ENCODE measurements at regions not wholly inside any gene's neighbourhood (a gene's known extent, or its start where the extent isn't known, plus 50 kb on each side); places are given as distances from the start of the nearest gene placed in this dataset.

GRCh38 chr6:85124472-85125354 lies 325.2 kb upstream of the NT5E start:
- TF ChIP-seq, protein P1, sequence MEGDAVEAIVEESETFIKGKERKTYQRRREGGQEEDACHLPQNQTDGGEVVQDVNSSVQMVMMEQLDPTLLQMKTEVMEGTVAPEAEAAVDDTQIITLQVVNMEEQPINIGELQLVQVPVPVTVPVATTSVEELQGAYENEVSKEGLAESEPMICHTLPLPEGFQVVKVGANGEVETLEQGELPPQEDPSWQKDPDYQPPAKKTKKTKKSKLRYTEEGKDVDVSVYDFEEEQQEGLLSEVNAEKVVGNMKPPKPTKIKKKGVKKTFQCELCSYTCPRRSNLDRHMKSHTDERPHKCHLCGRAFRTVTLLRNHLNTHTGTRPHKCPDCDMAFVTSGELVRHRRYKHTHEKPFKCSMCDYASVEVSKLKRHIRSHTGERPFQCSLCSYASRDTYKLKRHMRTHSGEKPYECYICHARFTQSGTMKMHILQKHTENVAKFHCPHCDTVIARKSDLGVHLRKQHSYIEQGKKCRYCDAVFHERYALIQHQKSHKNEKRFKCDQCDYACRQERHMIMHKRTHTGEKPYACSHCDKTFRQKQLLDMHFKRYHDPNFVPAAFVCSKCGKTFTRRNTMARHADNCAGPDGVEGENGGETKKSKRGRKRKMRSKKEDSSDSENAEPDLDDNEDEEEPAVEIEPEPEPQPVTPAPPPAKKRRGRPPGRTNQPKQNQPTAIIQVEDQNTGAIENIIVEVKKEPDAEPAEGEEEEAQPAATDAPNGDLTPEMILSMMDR (IDR thresholded peaks at IDR 0.05; ENCODE audit: control extremely low read depth, extremely low read depth), result no peak
- WGBS, 2 donors, result 77 to 90% methylated on average over 1 of the region's 1 CpG
- Histone ChIP-seq H3K27ac (ENCODE audit: low read depth in 1 of 2, low read length in 1 of 2) (no peak overlapping the region), H3K4me3 (no peak overlapping the region), H3K9ac (ENCODE audit: insufficient read depth in 1 of 2, low read length in 2 of 2) (no peak overlapping the region), H3K27me3 (ENCODE audit: control insufficient read depth in 3 of 3, insufficient read depth in 3 of 3, low read length in 2 of 3) (no peaks in the 10 kb centered on the region), H3K4me1 (ENCODE audit: control insufficient read depth in 5 of 5, insufficient read depth in 5 of 5, low read length in 5 of 5) (no peaks in the 10 kb centered on the region), H3K9me3 (ENCODE audit: control insufficient read depth in 4 of 4, insufficient read depth in 3 of 4, low read length in 3 of 4) (peaks cover 0 to 3% (median 0%) of the 10 kb centered on the region in 4 donors), H3K36me3 (ENCODE audit: control insufficient read depth in 4 of 4, insufficient read depth in 4 of 4, low read length in 4 of 4) (no peaks in the 10 kb centered on the region)
- ATAC-seq (ENCODE audit: insufficient read depth, low FRiP score) (no peak), DNase-seq (no peak)

DNA sequence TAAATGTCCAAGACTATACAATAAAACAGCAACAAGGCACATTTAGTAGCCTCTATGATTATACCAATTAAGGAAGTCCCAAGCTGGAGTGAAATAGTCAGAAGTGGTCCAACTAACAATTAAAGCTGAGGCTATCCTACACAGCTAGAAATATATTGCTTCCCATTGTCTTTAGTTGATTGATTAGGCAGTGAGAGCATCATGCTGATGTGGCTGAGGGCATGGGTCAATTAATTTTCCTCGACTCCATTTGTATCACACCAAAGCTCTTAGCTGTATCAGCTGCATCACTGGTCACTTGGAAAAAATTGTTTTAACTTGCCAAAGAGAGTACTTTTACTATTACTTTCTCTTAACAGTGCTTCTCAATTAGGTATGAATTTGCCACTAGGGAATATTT lies 328.7 kb upstream of the NT5E start:
- Histone ChIP-seq H3K9me3 (ENCODE audit: control insufficient read depth in 4 of 4, insufficient read depth in 3 of 4, low read length in 3 of 4) (no peaks in the 10 kb centered on the region), H3K36me3 (ENCODE audit: control insufficient read depth in 4 of 4, insufficient read depth in 4 of 4, low read length in 4 of 4) (no peaks in the 10 kb centered on the region), H3K9ac (ENCODE audit: insufficient read depth in 1 of 2, low read length in 2 of 2) (no peak overlapping the region), H3K27ac (ENCODE audit: low read depth in 1 of 2, low read length in 1 of 2) (no peak overlapping the region), H3K27me3 (ENCODE audit: control insufficient read depth in 3 of 3, insufficient read depth in 3 of 3, low read length in 2 of 3) (no peaks in the 10 kb centered on the region), H3K4me1 (ENCODE audit: control insufficient read depth in 5 of 5, insufficient read depth in 5 of 5, low read length in 5 of 5) (peaks cover 0 to 5% (median 0%) of the 10 kb centered on the region in 5 donors), H3K4me3 (no peak overlapping the region)
- DNase-seq (no peak), ATAC-seq (ENCODE audit: insufficient read depth, low FRiP score) (no peak)
- TF ChIP-seq, protein P1 (IDR thresholded peaks at IDR 0.05; ENCODE audit: control extremely low read depth, extremely low read depth), result no peak
- 55 to 83% methylated on average over 1 of the region's 1 CpG for WGBS, 2 donors

DNA sequence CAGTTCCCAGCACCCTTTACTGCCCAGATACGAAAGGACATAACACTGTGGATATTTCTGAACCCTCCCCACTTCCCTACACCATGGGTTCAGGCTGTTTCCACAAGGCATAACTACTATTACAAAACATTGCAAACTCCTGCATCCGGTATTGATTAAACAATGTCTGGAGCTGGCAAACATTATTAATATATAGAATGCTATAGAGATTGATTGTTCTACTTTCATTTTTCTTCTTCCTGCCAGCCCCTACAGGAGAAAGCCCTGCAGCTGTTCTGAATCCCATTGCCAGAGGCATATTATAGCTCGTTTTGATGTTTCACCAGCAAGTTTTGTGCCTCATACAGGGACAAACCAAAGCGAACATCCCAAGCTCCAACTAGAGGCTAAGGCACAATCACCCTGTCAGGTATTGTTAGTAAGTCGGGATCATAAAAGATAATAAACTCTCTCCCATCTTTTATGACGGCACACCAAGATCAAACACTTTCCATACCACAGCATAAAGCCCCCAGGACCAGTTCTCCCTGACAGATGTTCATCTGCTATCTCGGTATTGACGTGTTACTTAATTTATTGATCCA lies 331.1 kb upstream of the NT5E start:
- Histone ChIP-seq H3K4me3 (no peak overlapping the region), H3K36me3 (ENCODE audit: control insufficient read depth in 4 of 4, insufficient read depth in 4 of 4, low read length in 4 of 4) (no peaks in the 10 kb centered on the region), H3K9me3 (ENCODE audit: control insufficient read depth in 4 of 4, insufficient read depth in 3 of 4, low read length in 3 of 4) (no peaks in the 10 kb centered on the region), H3K27me3 (ENCODE audit: control insufficient read depth in 3 of 3, insufficient read depth in 3 of 3, low read length in 2 of 3) (peaks cover 0 to 3% (median 0%) of the 10 kb centered on the region in 3 donors), H3K4me1 (ENCODE audit: control insufficient read depth in 5 of 5, insufficient read depth in 5 of 5, low read length in 5 of 5) (peaks cover 0 to 20% (median 0%) of the 10 kb centered on the region in 5 donors), H3K27ac (ENCODE audit: low read depth in 1 of 2, low read length in 1 of 2) (no peak overlapping the region), H3K9ac (ENCODE audit: insufficient read depth in 1 of 2, low read length in 2 of 2) (no peak overlapping the region)
- WGBS, 2 donors, result 72 to 75% methylated on average over 8 of the region's 8 CpGs
- ATAC-seq (ENCODE audit: insufficient read depth, low FRiP score) (no peak), DNase-seq (no peak)
- TF ChIP-seq, protein P1 (IDR thresholded peaks at IDR 0.05; ENCODE audit: control extremely low read depth, extremely low read depth), result no peak

Measured in lung (tissue), 11 donors.